Astrocyte (in vitro differentiated cells and primary cell): ENCODE measurements at regions not wholly inside any gene's neighbourhood (a gene's known extent, or its start where the extent isn't known, plus 50 kb on each side); places are given as distances from the start of the nearest gene placed in this dataset.

Experiments
- DNase-seq: peaks from one replicate; pipeline ENCODE4 v3.0.0-alpha.2; 2010; ENCODE audit warnings: low read depth
- FAIRE-seq: peaks from 2 replicates; lab custom pipeline; 2011; peaks lifted over from hg19 to GRCh38; lab: Jason Lieb, UNC
- H2AFZ ChIP-seq: 2 replicates; pipeline ENCODE4 v1.6.0; 2012; ENCODE audit warnings: low read depth, low read length, inconsistent platforms
- H3K27ac ChIP-seq: 2 replicates; pipeline ENCODE4 v1.5.1; 2011; ENCODE audit warnings: low read depth, low read length, inconsistent platforms
- H3K27me3 ChIP-seq: 2 replicates; pipeline ENCODE4 v1.6.0; 2011; ENCODE audit warnings: low read length, inconsistent platforms; ENCODE audit not compliant: insufficient read depth
- H3K36me3 ChIP-seq: 2 replicates; pipeline ENCODE4 v1.5.1; 2011; ENCODE audit warnings: low read length, inconsistent platforms; ENCODE audit not compliant: insufficient read depth
- H3K4me1 ChIP-seq: 2 replicates; pipeline ENCODE4 v1.5.1; 2011; ENCODE audit warnings: low read length, inconsistent platforms; ENCODE audit not compliant: insufficient read depth
- H3K4me2 ChIP-seq: 2 replicates; pipeline ENCODE4 v1.6.0; 2012; ENCODE audit warnings: low read length, inconsistent platforms
- H3K4me3 ChIP-seq: 2 replicates; pipeline ENCODE4 v1.5.1; 2011; ENCODE audit warnings: low read depth, mild to moderate bottlenecking, low read length, inconsistent platforms; ENCODE audit not compliant: insufficient read depth
- H3K79me2 ChIP-seq: 2 replicates; pipeline ENCODE4 v1.6.0; 2012; ENCODE audit warnings: mild to moderate bottlenecking, low read length, inconsistent platforms; ENCODE audit not compliant: insufficient read depth
- H3K9ac ChIP-seq: 2 replicates; pipeline ENCODE4 v1.6.0; 2012; ENCODE audit warnings: mild to moderate bottlenecking, low read length, inconsistent platforms
- H3K9me3 ChIP-seq: 2 replicates; pipeline ENCODE4 v1.5.1; 2012; ENCODE audit warnings: low read depth, mild to moderate bottlenecking, low read length, inconsistent platforms; ENCODE audit not compliant: insufficient read depth
- H4K20me1 ChIP-seq: 2 replicates; pipeline ENCODE4 v1.6.0; 2012; ENCODE audit warnings: low read length, inconsistent platforms; ENCODE audit not compliant: insufficient read depth
- H3K27ac Mint-ChIP-seq: one replicate; pipeline ENCODE4 v1.8.0; 2021; ENCODE audit warnings: mild to moderate bottlenecking, mixed read lengths; ENCODE audit not compliant: unreplicated experiment
- H3K27me3 Mint-ChIP-seq: one replicate; pipeline ENCODE4 v1.8.0; 2021; ENCODE audit warnings: low read depth, mixed read lengths; ENCODE audit not compliant: unreplicated experiment
- H3K36me3 Mint-ChIP-seq: one replicate; pipeline ENCODE4 v1.8.0; 2021; ENCODE audit warnings: low read depth, mixed read lengths; ENCODE audit not compliant: unreplicated experiment
- H3K4me1 Mint-ChIP-seq: one replicate; pipeline ENCODE4 v1.8.0; 2021; ENCODE audit warnings: low read depth, mixed read lengths; ENCODE audit not compliant: unreplicated experiment
- H3K4me3 Mint-ChIP-seq: one replicate; pipeline ENCODE4 v1.8.0; 2021; ENCODE audit warnings: mild to moderate bottlenecking, moderate library complexity, mixed read lengths; ENCODE audit not compliant: unreplicated experiment
- H3K9me3 Mint-ChIP-seq: one replicate; pipeline ENCODE4 v1.8.0; 2021; ENCODE audit warnings: mild to moderate bottlenecking, mixed read lengths; ENCODE audit not compliant: unreplicated experiment
- CTCF ChIP-seq: IDR thresholded peaks from 2 replicates; pipeline ENCODE4 v1.5.1; 2011; ENCODE audit warnings: low read depth, mild to moderate bottlenecking, inconsistent platforms, low read length, moderate library complexity; ENCODE audit not compliant: insufficient read depth
- EZH2 ChIP-seq: IDR thresholded peaks from 2 replicates; pipeline ENCODE4 v1.6.1; 2012; ENCODE audit warnings: mild to moderate bottlenecking, low read length, inconsistent platforms; ENCODE audit not compliant: insufficient read depth

- peaks cover 3% of the 10 kb centered on the region for H3K27me3 ChIP-seq
- H2AFZ ChIP-seq: no peak overlapping the region
- H4K20me1 ChIP-seq: no peaks in the 10 kb centered on the region
- no peak for DNase-seq
- no peaks in the 10 kb centered on the region for H3K9me3 ChIP-seq
- Mint-ChIP-seq H3K4me3 (no peak overlapping the region), H3K27me3 (peaks cover 3% of the 10 kb centered on the region), H3K4me1 (no peaks in the 10 kb centered on the region), H3K27ac (no peak overlapping the region), H3K9me3 (peaks cover 6% of the 10 kb centered on the region), H3K36me3 (peaks cover 2% of the 10 kb centered on the region)
- H3K27ac ChIP-seq: no peak overlapping the region
- H3K79me2 ChIP-seq: no peaks in the 10 kb centered on the region
- TF ChIP-seq EZH2: no peak
- no peak for TF ChIP-seq CTCF
- no peaks in the 10 kb centered on the region for H3K4me1 ChIP-seq
- FAIRE-seq: no peak
- no peaks in the 10 kb centered on the region for H3K36me3 ChIP-seq
- H3K9ac ChIP-seq: no peak overlapping the region
- no peak overlapping the region for H3K4me2 ChIP-seq
- no peak overlapping the region for H3K4me3 ChIP-seq
These were observed 332.9 kb downstream of the RAB28 start for GRCh38 chr4:13151194-13151593.

GRCh38 chr4:13143222-13144070 is 340.7 kb downstream of the RAB28 start:
- H3K4me3 ChIP-seq: no peak overlapping the region
- Mint-ChIP-seq H3K4me1 (no peaks in the 10 kb centered on the region), H3K36me3 (no peaks in the 10 kb centered on the region), H3K4me3 (no peak overlapping the region), H3K27ac (no peak overlapping the region), H3K9me3 (no peaks in the 10 kb centered on the region), H3K27me3 (no peaks in the 10 kb centered on the region)
- H3K36me3 ChIP-seq: no peaks in the 10 kb centered on the region
- H3K27me3 ChIP-seq: no peaks in the 10 kb centered on the region
- FAIRE-seq: no peak
- H3K4me2 ChIP-seq: no peak overlapping the region
- no peak for DNase-seq
- TF ChIP-seq EZH2 (no peak), CTCF (no peak)
- no peak overlapping the region for H3K9ac ChIP-seq
- H4K20me1 ChIP-seq: no peaks in the 10 kb centered on the region
- H2AFZ ChIP-seq: no peak overlapping the region
- no peaks in the 10 kb centered on the region for H3K9me3 ChIP-seq
- H3K4me1 ChIP-seq: no peaks in the 10 kb centered on the region
- H3K27ac ChIP-seq: no peak overlapping the region
- no peaks in the 10 kb centered on the region for H3K79me2 ChIP-seq

- no peaks in the 10 kb centered on the region for H3K9me3 Mint-ChIP-seq
- Histone ChIP-seq H3K4me2 (no peak overlapping the region), H3K36me3 (no peaks in the 10 kb centered on the region), H2AFZ (no peak overlapping the region), H3K4me3 (no peak overlapping the region), H3K27me3 (no peaks in the 10 kb centered on the region), H3K9me3 (no peaks in the 10 kb centered on the region), H3K27ac (no peak overlapping the region), H4K20me1 (no peaks in the 10 kb centered on the region), H3K79me2 (no peaks in the 10 kb centered on the region), H3K9ac (no peak overlapping the region), H3K4me1 (no peaks in the 10 kb centered on the region)
- H3K27ac Mint-ChIP-seq: no peak overlapping the region
- no peak for TF ChIP-seq EZH2
- no peak for TF ChIP-seq CTCF
- no peaks in the 10 kb centered on the region for H3K4me1 Mint-ChIP-seq
- no peak for DNase-seq
- no peak overlapping the region for H3K4me3 Mint-ChIP-seq
- H3K27me3 Mint-ChIP-seq: no peaks in the 10 kb centered on the region
- no peaks in the 10 kb centered on the region for H3K36me3 Mint-ChIP-seq
- FAIRE-seq: no peak
These were observed 341.4 kb downstream of the RAB28 start for GRCh38 chr4:13142726-13143125.
